Endodermal cell (in vitro differentiated cells): ENCODE measurements at regions not wholly inside any gene's neighbourhood (a gene's known extent, or its start where the extent isn't known, plus 50 kb on each side); places are given as distances from the start of the nearest gene placed in this dataset.

Source experiments
- DNase-seq: peaks from one replicate; pipeline ENCODE4 v3.0.0-alpha.2; 2017
- H3K27ac ChIP-seq: 2 replicates; pipeline ENCODE4 v1.5.1; 2013; ENCODE audit warnings: mild to moderate bottlenecking, low read depth, low read length, moderate library complexity
- H3K27me3 ChIP-seq: 2 replicates; pipeline ENCODE4 v1.6.1; 2013; ENCODE audit warnings: mild to moderate bottlenecking, low read length, moderate library complexity; ENCODE audit not compliant: insufficient read depth, control insufficient read depth, poor library complexity, severe bottlenecking
- H3K36me3 ChIP-seq: 2 replicates; pipeline ENCODE4 v1.7.0; 2013; ENCODE audit warnings: mild to moderate bottlenecking, low read length, moderate library complexity; ENCODE audit not compliant: control insufficient read depth, insufficient read depth
- H3K4me1 ChIP-seq: one replicate; pipeline ENCODE4 v1.7.0; 2013; ENCODE audit warnings: low read length; ENCODE audit not compliant: control insufficient read depth, insufficient read depth
- H3K4me3 ChIP-seq: 2 replicates; pipeline ENCODE4 v1.5.1; 2013; ENCODE audit warnings: mild to moderate bottlenecking, low read length, moderate library complexity
- H3K9ac ChIP-seq: 2 replicates; pipeline ENCODE4 v1.6.1; 2013; ENCODE audit warnings: mild to moderate bottlenecking, low read length, moderate library complexity; ENCODE audit not compliant: poor library complexity, severe bottlenecking; ENCODE audit errors: extremely low read depth
- H3K9me3 ChIP-seq: 2 replicates; pipeline ENCODE4 v1.6.1; 2013; ENCODE audit warnings: mild to moderate bottlenecking, low read length, moderate library complexity; ENCODE audit not compliant: control insufficient read depth
- H3K27ac Mint-ChIP-seq: 2 replicates; pipeline ENCODE4 v1.8.0; 2020; ENCODE audit warnings: mixed read lengths
- H3K27me3 Mint-ChIP-seq: 2 replicates; pipeline ENCODE4 v1.8.0; 2021; ENCODE audit warnings: mild to moderate bottlenecking, mixed read lengths; ENCODE audit not compliant: insufficient read depth
- H3K36me3 Mint-ChIP-seq: 2 replicates; pipeline ENCODE4 v1.8.0; 2020; ENCODE audit warnings: low read depth, mixed read lengths
- H3K4me1 Mint-ChIP-seq: 2 replicates; pipeline ENCODE4 v1.8.0; 2020; ENCODE audit warnings: mixed read lengths
- H3K4me3 Mint-ChIP-seq: 2 replicates; pipeline ENCODE4 v1.8.0; 2020; ENCODE audit warnings: mild to moderate bottlenecking, moderate library complexity, mixed read lengths
- H3K9me3 Mint-ChIP-seq: 2 replicates; pipeline ENCODE4 v1.8.0; 2020; ENCODE audit warnings: mild to moderate bottlenecking, mixed read lengths
- WGBS, 2 experiments: methylation state at CpG; one replicate each; pipeline versions ENCODE4 v1.1.5 to v1.1.7; 2013; ENCODE audit warnings: missing lambda C conversion rate in 2 of 2, mixed read lengths in 1 of 2; ENCODE audit not compliant: insufficient coverage in 1 of 2, insufficient read length in 1 of 2; 5-methylcytosine and 5-hydroxymethylcytosine counted together
- TF ChIP-seq, protein P1 (sequence below): fragments of 200-600 bp; sonication (generic); conservative IDR thresholded peaks from 2 replicates; pipeline ENCODE4 v1.5.0; 2021; ENCODE audit warnings: antibody characterized with exemption, mild to moderate bottlenecking

DNA sequence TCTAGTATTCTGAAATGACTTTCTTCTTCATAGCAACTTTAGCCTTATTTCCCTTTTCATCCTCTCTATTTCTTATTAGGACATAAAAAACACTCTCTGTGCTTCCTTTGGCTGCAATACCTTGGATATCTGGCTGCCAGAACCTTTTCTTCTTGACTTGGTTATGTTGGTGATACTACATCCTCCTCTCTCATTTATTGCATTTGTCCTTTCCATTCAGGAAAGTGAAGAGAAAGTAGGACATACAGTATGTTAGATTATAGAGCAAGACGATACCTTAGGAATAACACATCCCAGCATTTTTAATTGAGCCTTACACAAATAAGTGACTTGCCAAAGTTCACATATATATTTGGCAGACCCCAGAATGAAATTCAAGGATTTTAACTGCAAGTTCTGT, 210.1 kb upstream of the PPP1R3A start:
- WGBS, 2 experiments = 100% methylated on average over 1 of the region's 1 CpG; no CpG with 5 or more reads in 1 of the 2 experiments
- Mint-ChIP-seq H3K4me3 (no peak overlapping the region), H3K9me3 (no peaks in the 10 kb centered on the region), H3K27me3 (no peaks in the 10 kb centered on the region), H3K4me1 (no peaks in the 10 kb centered on the region), H3K27ac (no peak overlapping the region), H3K36me3 (no peaks in the 10 kb centered on the region)
- Histone ChIP-seq H3K36me3 (no peaks in the 10 kb centered on the region), H3K4me1 (no peaks in the 10 kb centered on the region), H3K27ac (no peak overlapping the region), H3K27me3 (no peaks in the 10 kb centered on the region), H3K9ac (no peak overlapping the region), H3K9me3 (no peaks in the 10 kb centered on the region), H3K4me3 (no peak overlapping the region)
- no peak for DNase-seq
- TF ChIP-seq, protein P1, sequence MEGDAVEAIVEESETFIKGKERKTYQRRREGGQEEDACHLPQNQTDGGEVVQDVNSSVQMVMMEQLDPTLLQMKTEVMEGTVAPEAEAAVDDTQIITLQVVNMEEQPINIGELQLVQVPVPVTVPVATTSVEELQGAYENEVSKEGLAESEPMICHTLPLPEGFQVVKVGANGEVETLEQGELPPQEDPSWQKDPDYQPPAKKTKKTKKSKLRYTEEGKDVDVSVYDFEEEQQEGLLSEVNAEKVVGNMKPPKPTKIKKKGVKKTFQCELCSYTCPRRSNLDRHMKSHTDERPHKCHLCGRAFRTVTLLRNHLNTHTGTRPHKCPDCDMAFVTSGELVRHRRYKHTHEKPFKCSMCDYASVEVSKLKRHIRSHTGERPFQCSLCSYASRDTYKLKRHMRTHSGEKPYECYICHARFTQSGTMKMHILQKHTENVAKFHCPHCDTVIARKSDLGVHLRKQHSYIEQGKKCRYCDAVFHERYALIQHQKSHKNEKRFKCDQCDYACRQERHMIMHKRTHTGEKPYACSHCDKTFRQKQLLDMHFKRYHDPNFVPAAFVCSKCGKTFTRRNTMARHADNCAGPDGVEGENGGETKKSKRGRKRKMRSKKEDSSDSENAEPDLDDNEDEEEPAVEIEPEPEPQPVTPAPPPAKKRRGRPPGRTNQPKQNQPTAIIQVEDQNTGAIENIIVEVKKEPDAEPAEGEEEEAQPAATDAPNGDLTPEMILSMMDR = no peak

DNA sequence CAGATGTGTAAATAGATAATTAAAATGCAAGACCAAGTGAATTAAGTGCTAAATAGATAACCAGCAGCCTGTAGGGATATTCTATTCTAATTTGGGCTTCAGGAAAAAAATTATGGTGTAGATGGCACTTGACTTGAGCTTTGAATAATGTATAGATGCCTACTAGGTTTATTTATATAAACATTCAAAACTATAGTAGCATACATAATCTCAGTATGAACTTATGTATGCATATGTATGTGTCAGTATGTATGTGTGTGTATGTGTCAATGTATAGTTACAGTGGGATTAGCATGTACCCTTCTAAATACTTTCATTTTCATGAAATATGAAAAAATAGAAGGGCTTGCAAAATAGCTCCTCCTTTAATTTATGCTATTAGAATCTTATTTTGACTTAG, 207.3 kb upstream of the PPP1R3A start:
- no peaks in the 10 kb centered on the region for H3K9me3 Mint-ChIP-seq
- H3K27me3 Mint-ChIP-seq = no peaks in the 10 kb centered on the region
- Histone ChIP-seq H3K9me3 (no peaks in the 10 kb centered on the region), H3K4me3 (no peak overlapping the region), H3K27ac (no peak overlapping the region), H3K27me3 (no peaks in the 10 kb centered on the region), H3K4me1 (no peaks in the 10 kb centered on the region), H3K36me3 (no peaks in the 10 kb centered on the region), H3K9ac (no peak overlapping the region)
- no peaks in the 10 kb centered on the region for H3K36me3 Mint-ChIP-seq
- no peak overlapping the region for H3K4me3 Mint-ChIP-seq
- DNase-seq = no peak
- peaks cover 5% of the 10 kb centered on the region for H3K4me1 Mint-ChIP-seq
- TF ChIP-seq, protein P1 = no peak
- no peak overlapping the region for H3K27ac Mint-ChIP-seq

DNA sequence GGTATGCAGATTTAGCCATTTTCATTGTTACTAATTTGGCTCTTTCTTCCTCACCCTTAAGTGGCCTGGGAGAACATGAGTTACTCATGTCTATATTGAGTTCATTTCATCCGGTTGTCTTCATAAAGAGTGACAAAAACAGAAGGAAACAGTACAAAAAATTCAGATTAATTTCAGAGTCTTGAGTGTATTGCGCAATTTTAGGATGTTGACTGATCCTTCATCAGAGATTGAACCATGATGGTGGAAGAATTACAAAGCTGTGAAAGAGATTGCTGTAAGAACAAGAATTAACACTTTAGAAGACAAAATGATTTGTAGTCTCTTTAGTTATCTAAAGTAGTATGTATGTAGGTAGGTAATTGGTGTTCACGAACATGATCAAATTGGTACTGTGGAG, 194.0 kb upstream of the PPP1R3A start:
- H3K9me3 Mint-ChIP-seq = no peaks in the 10 kb centered on the region
- no peaks in the 10 kb centered on the region for H3K27me3 Mint-ChIP-seq
- no peak overlapping the region for H3K27ac ChIP-seq
- no peaks in the 10 kb centered on the region for H3K4me1 ChIP-seq
- no peaks in the 10 kb centered on the region for H3K36me3 ChIP-seq
- H3K4me3 Mint-ChIP-seq = no peak overlapping the region
- no peak for DNase-seq
- no peak overlapping the region for H3K27ac Mint-ChIP-seq
- no peak overlapping the region for H3K4me3 ChIP-seq
- no peaks in the 10 kb centered on the region for H3K27me3 ChIP-seq
- TF ChIP-seq, protein P1 = no peak
- WGBS, 2 experiments = 68 to 77% methylated on average over 2 to 3 of the region's 3 CpGs
- no peaks in the 10 kb centered on the region for H3K4me1 Mint-ChIP-seq
- H3K36me3 Mint-ChIP-seq = no peaks in the 10 kb centered on the region
- H3K9ac ChIP-seq = no peak overlapping the region
- H3K9me3 ChIP-seq = no peaks in the 10 kb centered on the region
